ENCODE measurements at regions not wholly inside any gene's neighbourhood (a gene's known extent, or its start where the extent isn't known, plus 50 kb on each side); places are given as distances from the start of the nearest gene placed in this dataset.
"Not testable (repeated sequence)": the region's sequence is repeated elsewhere in the genome, so short reads cannot be mapped to it uniquely, and the experiment has no call there.

DNA sequence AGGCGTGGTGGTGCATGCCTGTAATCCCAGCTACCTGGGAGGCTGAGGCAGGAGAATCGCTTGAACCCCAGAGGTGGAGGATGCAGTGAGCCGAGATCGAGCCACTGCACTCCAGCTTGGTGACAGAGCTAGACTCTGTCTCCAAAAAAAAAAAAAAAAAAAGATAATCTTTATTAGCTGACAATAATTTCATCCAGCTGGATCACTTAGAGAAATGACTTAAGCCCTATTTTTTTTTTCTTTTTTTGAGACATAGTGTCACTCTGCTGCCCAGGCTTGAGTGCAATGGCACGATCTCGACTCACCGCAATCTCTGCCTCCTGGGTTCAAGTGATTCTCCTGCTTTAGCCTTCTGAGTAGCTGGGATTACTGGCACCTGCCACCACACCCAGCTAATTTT is 51.6 kb upstream of the MAP4K4 start:
- not testable (repeated sequence) for DNase-seq

- DNase-seq = no peak
Measured at GRCh38 chr2:101644842-101645383, 52.6 kb upstream of the MAP4K4 start.

- no peak for DNase-seq
Measured at GRCh38 chr2:101643004-101643524, 54.4 kb upstream of the MAP4K4 start.

GRCh38 chr2:101638817-101639605 is 58.5 kb upstream of the MAP4K4 start:
- no peak for DNase-seq

DNA sequence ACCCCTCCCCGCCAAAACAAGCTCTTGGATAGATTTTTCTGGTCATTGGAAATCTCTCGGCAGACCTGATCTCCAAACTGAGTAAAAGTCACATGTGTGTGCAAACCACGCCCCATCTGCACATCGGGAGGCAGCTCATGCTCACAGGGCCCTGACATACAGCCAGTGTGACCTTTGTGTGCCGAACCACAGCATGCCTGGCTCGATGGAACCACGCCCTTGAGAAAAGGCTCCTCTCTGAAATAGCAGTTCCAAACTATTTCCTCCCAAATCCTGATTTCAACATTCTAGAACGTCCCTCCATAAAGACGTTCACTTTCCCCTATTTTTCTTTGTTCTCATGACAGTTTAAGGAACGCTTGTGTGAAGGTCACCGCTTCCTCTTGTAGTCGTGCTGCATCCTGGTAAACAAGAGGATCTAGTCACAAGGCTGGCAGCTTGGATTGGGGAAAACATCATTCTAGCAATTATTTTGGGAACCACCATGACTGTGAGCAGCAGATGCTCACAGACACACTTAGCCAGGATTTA is 59.3 kb upstream of the MAP4K4 start:
- no peak for DNase-seq

GRCh38 chr2:101630224-101630949 is 67.1 kb upstream of the MAP4K4 start:
- no peak for DNase-seq

DNA sequence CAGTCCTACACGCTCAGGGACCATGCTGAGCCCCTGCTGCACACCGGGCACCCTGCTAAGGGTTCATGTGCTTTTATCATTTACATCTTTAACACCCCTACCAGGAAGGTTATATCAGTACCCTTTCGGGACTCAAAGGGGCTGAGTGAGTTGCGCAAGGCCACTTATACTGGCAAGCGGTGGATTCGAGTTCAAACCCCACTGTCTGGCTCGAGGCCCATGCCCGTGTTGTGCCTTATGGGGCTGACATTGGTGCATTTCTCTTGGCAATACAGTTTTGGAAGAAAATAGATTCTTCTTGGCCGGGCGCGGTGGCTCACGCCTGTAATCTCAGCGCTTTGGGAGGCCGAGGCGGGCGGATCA is 69.5 kb upstream of the MAP4K4 start:
- no peak for DNase-seq

GRCh38 chr2:101627285-101628029 is 70.0 kb upstream of the MAP4K4 start:
- no peak for DNase-seq

DNA sequence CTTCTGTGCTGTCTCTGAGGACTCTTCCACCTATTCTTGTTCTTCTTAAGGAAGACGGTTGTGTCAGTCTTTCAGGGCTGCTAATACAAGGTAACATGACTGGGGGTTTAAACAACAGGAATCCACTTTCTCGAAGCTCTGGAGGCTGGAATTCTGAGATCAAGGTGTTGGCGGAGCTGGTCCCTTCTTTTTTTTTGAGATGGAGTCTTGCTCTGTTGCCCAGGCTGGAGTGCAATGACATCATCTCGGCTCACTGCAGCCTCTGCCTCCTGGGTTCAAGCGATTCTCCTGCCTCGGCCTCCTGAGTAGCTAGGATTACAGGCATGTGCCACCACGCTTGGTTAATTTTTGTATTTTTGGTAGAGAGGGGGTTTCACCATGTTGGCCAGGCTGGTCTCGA is 71.7 kb upstream of the MAP4K4 start:
- DNase-seq = not testable (repeated sequence)

- no peak for DNase-seq
Measured at GRCh38 chr2:101625387-101625786, 72.1 kb upstream of the MAP4K4 start.

- DNase-seq = no peak
Measured at GRCh38 chr2:101624706-101625332, 72.7 kb upstream of the MAP4K4 start.

GRCh38 chr2:101623031-101623521 is 74.4 kb upstream of the MAP4K4 start:
- DNase-seq = no peak

DNA sequence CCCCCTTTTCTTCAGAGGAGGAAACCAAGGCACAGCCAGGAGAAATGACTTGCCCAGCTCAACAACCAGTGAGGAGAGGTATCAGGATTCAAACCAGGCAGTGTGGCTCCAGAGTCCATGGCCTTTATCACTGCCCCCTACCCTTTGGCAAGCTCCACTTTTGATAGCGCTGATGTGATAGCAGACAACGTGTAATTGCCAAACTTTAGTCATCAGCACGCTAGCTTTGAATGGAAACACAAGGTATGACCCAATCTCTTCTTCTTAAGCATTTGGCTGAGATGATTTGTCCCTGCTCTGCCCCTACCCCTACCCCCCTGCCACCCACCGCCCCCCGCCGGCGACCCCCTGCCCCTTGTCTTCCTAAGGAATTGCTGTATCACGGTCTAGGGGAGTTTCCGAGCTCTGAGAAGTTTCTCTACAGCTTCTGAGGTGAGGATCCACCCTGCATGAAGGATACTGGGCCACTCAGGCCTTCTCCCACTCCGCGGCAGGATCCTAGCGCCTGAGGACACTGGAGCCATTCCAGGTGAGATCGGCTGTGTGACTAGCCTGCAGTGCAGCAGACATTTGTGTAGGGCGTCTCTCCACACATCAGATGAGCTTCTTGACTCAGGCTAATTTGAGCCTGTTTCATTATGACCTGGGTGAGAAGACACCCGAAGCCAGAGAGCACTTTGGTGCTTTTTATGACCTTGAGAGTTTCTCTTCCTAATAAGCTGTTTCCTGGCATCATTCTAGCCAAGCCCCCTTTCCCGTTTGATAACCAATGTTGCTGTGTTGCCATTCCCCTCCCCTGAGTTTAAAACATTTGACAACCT is 75.1 kb upstream of the MAP4K4 start:
- DNase-seq = no peak

DNA sequence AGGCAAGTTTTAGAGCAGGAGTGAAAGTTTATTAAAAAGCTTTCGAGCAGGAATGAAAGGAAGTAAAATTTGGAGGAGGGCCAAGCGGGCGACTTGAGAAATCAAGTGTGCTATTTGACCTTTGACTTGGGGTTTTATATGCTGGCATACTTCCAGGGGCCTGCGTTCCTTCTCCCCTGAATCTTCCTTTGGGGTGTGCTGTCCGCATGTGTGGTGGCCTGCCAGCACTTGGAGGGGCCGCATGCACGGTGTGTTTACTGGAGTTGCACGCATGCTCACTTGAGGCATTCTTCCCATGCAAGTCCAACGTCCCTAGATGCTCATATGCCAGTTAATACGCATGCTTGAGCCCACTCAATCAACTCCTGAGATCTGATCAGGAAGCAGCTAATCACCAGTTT is 78.3 kb upstream of the MAP4K4 start:
- DNase-seq = peak; percentile 5

DNA sequence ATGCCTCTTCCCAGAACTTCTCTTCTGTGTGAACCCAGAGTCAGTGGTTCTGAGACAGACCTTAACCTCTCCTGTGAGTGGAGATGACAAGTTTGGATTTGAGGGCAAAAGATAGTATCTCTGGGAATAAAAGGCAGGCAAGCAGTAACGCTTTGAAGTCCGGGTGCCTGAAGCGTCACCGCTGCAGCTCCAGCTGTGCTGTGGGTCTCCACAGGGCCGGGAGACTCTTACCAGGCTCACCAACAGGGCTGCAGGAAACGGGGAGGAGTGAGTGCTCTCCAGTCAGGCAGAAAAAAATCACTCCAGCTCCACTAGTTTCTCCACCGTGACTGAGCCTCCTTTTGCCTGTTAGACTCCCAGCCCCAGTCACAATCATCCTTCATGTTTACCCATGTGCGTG is 79.7 kb upstream of the MAP4K4 start:
- peak; percentile 6 for DNase-seq

DNA sequence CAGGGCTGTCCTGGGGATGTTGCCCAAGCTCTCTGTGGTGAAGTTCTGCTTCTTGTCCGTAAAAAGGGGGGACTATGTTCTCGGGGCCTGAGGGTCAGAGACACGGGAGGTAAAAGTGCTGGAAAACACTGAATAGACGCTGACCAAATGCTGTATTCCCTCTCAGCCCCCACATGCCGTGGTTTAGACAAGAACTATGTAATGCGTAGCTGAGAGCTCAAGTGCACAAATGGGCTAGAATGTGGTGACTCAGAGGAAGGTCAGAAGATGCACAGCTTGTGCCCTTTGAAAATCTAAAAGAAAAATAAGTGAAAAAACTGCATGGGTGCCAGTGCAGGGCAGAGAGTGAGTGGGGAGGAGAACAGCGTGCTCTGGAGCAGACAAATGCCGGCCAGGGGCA is 80.3 kb upstream of the MAP4K4 start:
- peak; percentile 69 for DNase-seq

- no peak for DNase-seq
Measured at GRCh38 chr2:101614127-101614759, 83.3 kb upstream of the MAP4K4 start.

GRCh38 chr2:101613056-101613704 is 84.3 kb upstream of the MAP4K4 start:
- no peak for DNase-seq

DNA sequence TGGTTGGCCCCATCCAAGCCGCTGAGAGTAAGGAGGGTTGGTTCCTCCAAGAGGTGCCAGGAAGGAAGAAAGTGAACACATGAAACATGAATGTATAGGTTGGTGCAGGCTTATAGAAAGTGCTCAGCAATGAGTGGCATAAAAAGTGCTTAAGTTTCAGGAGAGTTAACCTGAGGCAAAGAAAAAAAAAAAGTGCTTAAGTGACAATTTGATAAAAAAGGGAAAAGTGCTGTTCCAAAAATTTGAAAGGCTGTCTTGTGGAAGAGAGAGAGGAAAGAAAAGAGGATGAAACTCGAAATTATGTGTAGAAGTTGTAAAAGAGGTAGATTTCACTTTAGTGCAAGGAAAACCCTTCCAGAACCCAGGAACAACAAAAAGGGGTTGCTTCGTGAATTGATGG is 85.5 kb upstream of the MAP4K4 start:
- DNase-seq = no peak

- no peak for DNase-seq
Measured at GRCh38 chr2:101610750-101611315, 86.7 kb upstream of the MAP4K4 start.

Data from fibroblast of skin of right biceps (primary cell).